Gastrocnemius medialis (tissue), 4 donors: ENCODE measurements at regions not wholly inside any gene's neighbourhood (a gene's known extent, or its start where the extent isn't known, plus 50 kb on each side); places are given as distances from the start of the nearest gene placed in this dataset.

Source experiments
- CTCF ChIP-seq, 5 experiments: fragments of 450-650 bp in 3 of 5; fragments of 200-600 bp in 2 of 5; sonication (generic) in 2 of 5; IDR thresholded peaks in 4 of 5; conservative IDR thresholded peaks in 1 of 5; 1 replicate in 4 of 5; 2 replicates in 1 of 5; pipeline ENCODE4 v1.5.1; 2016 to 2019; ENCODE audit warnings: antibody characterized with exemption in 5 of 5, mild to moderate bottlenecking in 3 of 5, moderate library complexity in 3 of 5
- POLR2A ChIP-seq, 2 donors: fragments of 450-650 bp; IDR thresholded peaks; one replicate each; pipeline ENCODE4 v1.6.1; 2017; ENCODE audit warnings: antibody characterized with exemption in 2 of 2, mild to moderate bottlenecking in 2 of 2, moderate library complexity in 2 of 2

GRCh38 chr5:118551031-118551430 is 437.3 kb downstream of the DTWD2 start:
- TF ChIP-seq CTCF (IDR thresholded peaks at IDR 0.05 in 4 of 5, conservative IDR thresholded peaks at IDR 0.05 in 1 of 5) (no peak), POLR2A (IDR thresholded peaks at IDR 0.05) (no peak)
